HL-60 (cell line): ENCODE measurements at regions not wholly inside any gene's neighbourhood (a gene's known extent, or its start where the extent isn't known, plus 50 kb on each side); places are given as distances from the start of the nearest gene placed in this dataset.

ENCODE experiments used
- DNase-seq, 2 experiments: peaks; one replicate each; pipeline ENCODE4 v3.0.0-alpha.2; 2010 to 2020; ENCODE audit warnings: low read depth in 1 of 2, low spot score in 1 of 2
- H3K27ac ChIP-seq: fragments of 250-450 bp; sonication (Bioruptor Pico); replicated peaks from 2 replicates; pipeline ENCODE4 v1.5.1; 2020; ENCODE audit warnings: mild to moderate bottlenecking, moderate library complexity
- H3K27me3 ChIP-seq: fragments of 250-450 bp; sonication (Bioruptor Pico); 2 replicates; pipeline ENCODE4 v1.5.1; 2021; ENCODE audit warnings: mild to moderate bottlenecking, moderate library complexity; ENCODE audit not compliant: insufficient read depth, poor library complexity, severe bottlenecking
- H3K4me3 ChIP-seq: replicated peaks from 2 replicates; pipeline ENCODE4 v1.5.1; 2011; ENCODE audit warnings: mild to moderate bottlenecking, control low read depth, low read length; ENCODE audit not compliant: insufficient read depth
- CTCF ChIP-seq: IDR thresholded peaks from one replicate; pipeline ENCODE4 v1.5.1; 2011; ENCODE audit warnings: low read length, control low read depth, inconsistent platforms; ENCODE audit not compliant: insufficient read depth
- GABPA ChIP-seq: IDR thresholded peaks from 2 replicates; pipeline ENCODE4 v1.6.1; 2012; ENCODE audit warnings: low read depth
- POLR2AphosphoS5 ChIP-seq: IDR thresholded peaks from 2 replicates; pipeline ENCODE4 v1.6.1; 2012; ENCODE audit warnings: low read depth
- SPI1 ChIP-seq: IDR thresholded peaks from 2 replicates; pipeline ENCODE4 v1.6.1; 2012; ENCODE audit warnings: low read depth, mild to moderate bottlenecking, borderline replicate concordance
- TF ChIP-seq, protein P1 (sequence below): IDR thresholded peaks from 2 replicates; pipeline ENCODE4 v1.6.1; 2012; ENCODE audit warnings: low read depth; ENCODE audit not compliant: insufficient replicate concordance

GRCh38 chr3:3628676-3629328 lies 170.4 kb upstream of the LRRN1 start:
- TF ChIP-seq SPI1 = no peak
- TF ChIP-seq CTCF = no peak
- TF ChIP-seq GABPA = no peak
- no peak for TF ChIP-seq POLR2AphosphoS5
- TF ChIP-seq, protein P1, sequence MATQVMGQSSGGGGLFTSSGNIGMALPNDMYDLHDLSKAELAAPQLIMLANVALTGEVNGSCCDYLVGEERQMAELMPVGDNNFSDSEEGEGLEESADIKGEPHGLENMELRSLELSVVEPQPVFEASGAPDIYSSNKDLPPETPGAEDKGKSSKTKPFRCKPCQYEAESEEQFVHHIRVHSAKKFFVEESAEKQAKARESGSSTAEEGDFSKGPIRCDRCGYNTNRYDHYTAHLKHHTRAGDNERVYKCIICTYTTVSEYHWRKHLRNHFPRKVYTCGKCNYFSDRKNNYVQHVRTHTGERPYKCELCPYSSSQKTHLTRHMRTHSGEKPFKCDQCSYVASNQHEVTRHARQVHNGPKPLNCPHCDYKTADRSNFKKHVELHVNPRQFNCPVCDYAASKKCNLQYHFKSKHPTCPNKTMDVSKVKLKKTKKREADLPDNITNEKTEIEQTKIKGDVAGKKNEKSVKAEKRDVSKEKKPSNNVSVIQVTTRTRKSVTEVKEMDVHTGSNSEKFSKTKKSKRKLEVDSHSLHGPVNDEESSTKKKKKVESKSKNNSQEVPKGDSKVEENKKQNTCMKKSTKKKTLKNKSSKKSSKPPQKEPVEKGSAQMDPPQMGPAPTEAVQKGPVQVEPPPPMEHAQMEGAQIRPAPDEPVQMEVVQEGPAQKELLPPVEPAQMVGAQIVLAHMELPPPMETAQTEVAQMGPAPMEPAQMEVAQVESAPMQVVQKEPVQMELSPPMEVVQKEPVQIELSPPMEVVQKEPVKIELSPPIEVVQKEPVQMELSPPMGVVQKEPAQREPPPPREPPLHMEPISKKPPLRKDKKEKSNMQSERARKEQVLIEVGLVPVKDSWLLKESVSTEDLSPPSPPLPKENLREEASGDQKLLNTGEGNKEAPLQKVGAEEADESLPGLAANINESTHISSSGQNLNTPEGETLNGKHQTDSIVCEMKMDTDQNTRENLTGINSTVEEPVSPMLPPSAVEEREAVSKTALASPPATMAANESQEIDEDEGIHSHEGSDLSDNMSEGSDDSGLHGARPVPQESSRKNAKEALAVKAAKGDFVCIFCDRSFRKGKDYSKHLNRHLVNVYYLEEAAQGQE = no peak
- H3K4me3 ChIP-seq = no peak overlapping the region
- H3K27ac ChIP-seq = no peak overlapping the region
- no peaks in the 10 kb centered on the region for H3K27me3 ChIP-seq
- no peak for DNase-seq

DNA sequence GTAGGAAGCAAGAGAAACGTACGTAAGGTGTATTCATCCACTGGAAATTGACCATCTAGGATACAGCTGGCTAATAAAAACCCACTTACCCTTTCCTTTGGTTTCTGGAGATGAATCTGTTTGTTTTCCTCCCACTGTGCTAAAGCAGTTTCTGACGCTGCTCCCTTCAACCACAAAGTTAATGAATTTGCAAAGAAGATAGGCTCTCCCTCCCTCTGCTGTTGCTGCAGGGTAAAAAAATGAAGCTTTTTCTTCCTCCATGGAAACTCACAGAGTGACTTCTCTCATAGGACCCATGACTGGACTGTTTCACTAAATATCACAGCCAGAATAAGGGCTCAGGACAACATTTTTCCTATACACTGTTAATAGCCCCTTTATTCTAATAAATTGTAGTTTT lies 172.1 kb upstream of the LRRN1 start:
- no peak for TF ChIP-seq GABPA
- no peak for TF ChIP-seq CTCF
- no peak for TF ChIP-seq SPI1
- TF ChIP-seq, protein P1 = no peak
- TF ChIP-seq POLR2AphosphoS5 = no peak
- Histone ChIP-seq H3K4me3 (no peak overlapping the region), H3K27ac (no peak overlapping the region), H3K27me3 (no peaks in the 10 kb centered on the region)
- no peak for DNase-seq

DNA sequence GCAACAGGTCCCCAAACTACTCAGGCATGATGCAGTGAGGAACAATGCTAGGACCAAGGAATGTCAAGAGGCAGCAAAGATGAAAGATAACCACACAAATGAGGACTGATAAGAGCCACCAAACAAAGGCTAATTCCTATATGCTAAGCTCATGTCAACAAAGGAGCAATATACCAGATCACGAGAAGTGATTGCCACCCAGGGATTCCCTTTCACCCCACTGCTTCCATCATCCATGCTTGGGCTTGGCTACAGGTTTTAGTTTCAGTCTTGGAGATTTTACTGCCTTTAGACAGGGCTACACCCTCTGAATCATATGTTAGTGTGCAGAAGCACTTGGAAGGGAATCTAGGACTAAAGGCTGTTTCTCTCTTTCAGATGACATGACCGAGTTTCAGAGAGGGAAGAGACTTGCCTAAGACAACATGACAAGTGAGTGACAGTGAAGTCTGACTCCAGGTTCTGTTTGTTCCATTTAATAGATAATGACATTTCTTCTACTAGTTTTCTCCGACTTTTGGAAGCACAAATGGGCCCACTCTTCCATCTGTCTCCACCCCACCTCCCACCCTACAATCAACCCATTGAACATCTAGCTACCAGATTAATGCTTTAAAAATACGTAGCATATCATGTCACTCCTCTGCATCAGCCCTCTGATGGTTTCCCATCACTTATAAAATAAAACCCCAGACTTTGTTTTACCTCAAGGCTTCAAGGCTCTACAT lies 173.5 kb upstream of the LRRN1 start:
- TF ChIP-seq, protein P1 = no peak
- TF ChIP-seq CTCF (no peak), POLR2AphosphoS5 (no peak)
- H3K4me3 ChIP-seq = no peak overlapping the region
- no peak for DNase-seq
- no peak overlapping the region for H3K27ac ChIP-seq
- no peaks in the 10 kb centered on the region for H3K27me3 ChIP-seq
